Eye (tissue), 1 donor: ENCODE measurements at regions not wholly inside any gene's neighbourhood (a gene's known extent, or its start where the extent isn't known, plus 50 kb on each side); places are given as distances from the start of the nearest gene placed in this dataset.
A peak's percentile ranks its signal among the peaks of the same experiment; 100 is the strongest.

Experiments
- DNase-seq: peaks from one replicate; pipeline ENCODE4 v3.0.0-alpha.2; 2015

GRCh38 chr11:80362563-80363340 lies 921.9 kb upstream of the TENM4 start:
- DNase-seq = no peak

- no peak for DNase-seq
Measured at GRCh38 chr11:80355251-80355650, 914.4 kb upstream of the TENM4 start.

- DNase-seq = no peak
Measured at GRCh38 chr11:80350541-80350940, 909.7 kb upstream of the TENM4 start.

GRCh38 chr11:80349997-80350396 lies 909.2 kb upstream of the TENM4 start:
- no peak for DNase-seq

GRCh38 chr11:80346353-80347059 lies 905.7 kb upstream of the TENM4 start:
- peak; percentile 9 for DNase-seq

- no peak for DNase-seq
Measured at GRCh38 chr11:80343436-80343835, 902.6 kb upstream of the TENM4 start.

- no peak for DNase-seq
Measured at GRCh38 chr11:80338231-80338630, 897.4 kb upstream of the TENM4 start.

GRCh38 chr11:80331694-80332093 lies 890.9 kb upstream of the TENM4 start:
- DNase-seq = no peak

- no peak for DNase-seq
Measured at GRCh38 chr11:80330264-80330663, 889.4 kb upstream of the TENM4 start.

- DNase-seq = no peak
Measured at GRCh38 chr11:80328774-80329173, 887.9 kb upstream of the TENM4 start.

- DNase-seq = no peak
Measured at GRCh38 chr11:80327956-80328614, 887.3 kb upstream of the TENM4 start.

GRCh38 chr11:80321786-80322185 lies 881.0 kb upstream of the TENM4 start:
- DNase-seq = no peak

GRCh38 chr11:80320765-80321164 lies 879.9 kb upstream of the TENM4 start:
- DNase-seq = no peak

- DNase-seq = no peak
Measured at GRCh38 chr11:80320226-80320625, 879.4 kb upstream of the TENM4 start.

- no peak for DNase-seq
Measured at GRCh38 chr11:80317612-80318011, 876.8 kb upstream of the TENM4 start.

GRCh38 chr11:80315200-80315599 lies 874.4 kb upstream of the TENM4 start:
- peak; percentile 81 for DNase-seq

GRCh38 chr11:80309301-80309700 lies 868.5 kb upstream of the TENM4 start:
- no peak for DNase-seq

- DNase-seq = no peak
Measured at GRCh38 chr11:80307676-80308075, 866.8 kb upstream of the TENM4 start.

- DNase-seq = no peak
Measured at GRCh38 chr11:80297858-80298632, 857.2 kb upstream of the TENM4 start.

GRCh38 chr11:80293293-80293692 lies 852.5 kb upstream of the TENM4 start:
- no peak for DNase-seq

- DNase-seq = no peak
Measured at GRCh38 chr11:80284946-80285785, 844.3 kb upstream of the TENM4 start.

- DNase-seq = no peak
Measured at GRCh38 chr11:80282643-80283042, 841.8 kb upstream of the TENM4 start.
